ENCODE measurements at regions not wholly inside any gene's neighbourhood (a gene's known extent, or its start where the extent isn't known, plus 50 kb on each side); places are given as distances from the start of the nearest gene placed in this dataset.

DNA sequence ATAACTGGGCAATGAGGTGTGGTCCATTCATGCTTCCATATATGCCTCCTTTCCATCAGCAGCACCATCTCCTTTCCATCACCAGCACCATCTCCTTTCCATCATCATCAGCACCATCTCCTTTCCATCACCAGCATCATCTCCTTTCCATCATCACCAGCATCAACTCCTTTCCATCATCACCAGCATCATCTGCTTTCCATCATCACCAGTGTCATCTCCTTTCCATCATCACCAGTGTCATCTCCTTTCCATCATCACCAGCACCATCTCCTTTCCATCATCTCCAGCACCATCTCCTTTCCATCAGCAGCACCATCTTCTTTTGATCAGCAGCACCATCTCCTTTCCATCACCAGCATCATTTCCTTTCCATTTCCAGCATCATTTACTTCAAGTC lies 297.5 kb upstream of the SPHKAP start:
- Histone ChIP-seq H3K4me3 (replicated peaks in 1 of 3; ENCODE audit: insufficient read depth in 1 of 3, low read depth in 1 of 3, low read length in 3 of 3) (no peak overlapping the region), H2AFZ (ENCODE audit: low read depth, low read length) (no peak overlapping the region), H3K9me1 (replicated peaks; ENCODE audit: control insufficient read depth, extremely low read depth, insufficient read depth, low read length) (no peaks in the 10 kb centered on the region), H3K79me2 (ENCODE audit: control insufficient read depth, insufficient read depth, low read length) (no peaks in the 10 kb centered on the region), H3K27me3 (ENCODE audit: control insufficient read depth in 2 of 2, insufficient read depth in 2 of 2, low read length in 2 of 2) (no peaks in the 10 kb centered on the region), H4K20me1 (replicated peaks; ENCODE audit: control insufficient read depth, extremely low read depth, insufficient read depth, low read length) (no peaks in the 10 kb centered on the region), H3K27ac (ENCODE audit: insufficient read depth, low read depth, low read length) (no peak overlapping the region), H3K9me3 (replicated peaks; ENCODE audit: control insufficient read depth, insufficient read depth, low read length) (peaks cover 2% of the 10 kb centered on the region), H3K4me1 (ENCODE audit: control insufficient read depth, extremely low read depth, insufficient read depth, low read length) (no peaks in the 10 kb centered on the region), H3K9ac (replicated peaks; ENCODE audit: extremely low read depth, insufficient read depth, low read length) (no peak overlapping the region), H3K4me2 (ENCODE audit: insufficient read depth, low read length) (no peak overlapping the region), H3K36me3 (ENCODE audit: control insufficient read depth in 2 of 2, extremely low read depth in 1 of 2, insufficient read depth in 2 of 2, low read length in 2 of 2) (no peaks in the 10 kb centered on the region)
- no TSS peak for BruUV-seq (replicated peaks)
- FAIRE-seq (no peak), DNase-seq (ENCODE audit: low read depth, low spot score) (no peak)
- ChIA-PET POLR2A (no interaction called here), CTCF (no interaction called here)
- TF ChIP-seq GATA2 (IDR thresholded peaks at IDR 0.05; ENCODE audit: insufficient read depth, insufficient read length, low read depth, low read length) (no peak), FOS (IDR thresholded peaks at IDR 0.05; ENCODE audit: borderline replicate concordance, insufficient read depth, low read length) (no peak), EZH2 (IDR thresholded peaks at IDR 0.05; ENCODE audit: borderline replicate concordance, low read depth, low read length, severe bottlenecking) (no peak), JUN (IDR thresholded peaks at IDR 0.05; ENCODE audit: borderline replicate concordance, insufficient read depth, insufficient read length, low read depth) (no peak), POLR2AphosphoS5 (IDR thresholded peaks at IDR 0.05; ENCODE audit: insufficient read depth, low read depth, low read length) (no peak), POLR2A (IDR thresholded peaks at IDR 0.05; ENCODE audit: low read depth, low read length) (no peak), MYC (IDR thresholded peaks at IDR 0.05; ENCODE audit: low read depth, low read length) (no peak)
- TF ChIP-seq, protein P1, sequence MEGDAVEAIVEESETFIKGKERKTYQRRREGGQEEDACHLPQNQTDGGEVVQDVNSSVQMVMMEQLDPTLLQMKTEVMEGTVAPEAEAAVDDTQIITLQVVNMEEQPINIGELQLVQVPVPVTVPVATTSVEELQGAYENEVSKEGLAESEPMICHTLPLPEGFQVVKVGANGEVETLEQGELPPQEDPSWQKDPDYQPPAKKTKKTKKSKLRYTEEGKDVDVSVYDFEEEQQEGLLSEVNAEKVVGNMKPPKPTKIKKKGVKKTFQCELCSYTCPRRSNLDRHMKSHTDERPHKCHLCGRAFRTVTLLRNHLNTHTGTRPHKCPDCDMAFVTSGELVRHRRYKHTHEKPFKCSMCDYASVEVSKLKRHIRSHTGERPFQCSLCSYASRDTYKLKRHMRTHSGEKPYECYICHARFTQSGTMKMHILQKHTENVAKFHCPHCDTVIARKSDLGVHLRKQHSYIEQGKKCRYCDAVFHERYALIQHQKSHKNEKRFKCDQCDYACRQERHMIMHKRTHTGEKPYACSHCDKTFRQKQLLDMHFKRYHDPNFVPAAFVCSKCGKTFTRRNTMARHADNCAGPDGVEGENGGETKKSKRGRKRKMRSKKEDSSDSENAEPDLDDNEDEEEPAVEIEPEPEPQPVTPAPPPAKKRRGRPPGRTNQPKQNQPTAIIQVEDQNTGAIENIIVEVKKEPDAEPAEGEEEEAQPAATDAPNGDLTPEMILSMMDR (IDR thresholded peaks at IDR 0.05; ENCODE audit: extremely low read depth in 1 of 2, insufficient read depth in 1 of 2, low read depth in 1 of 2, low read length in 2 of 2) = no peak
- TF ChIP-seq, protein P2, sequence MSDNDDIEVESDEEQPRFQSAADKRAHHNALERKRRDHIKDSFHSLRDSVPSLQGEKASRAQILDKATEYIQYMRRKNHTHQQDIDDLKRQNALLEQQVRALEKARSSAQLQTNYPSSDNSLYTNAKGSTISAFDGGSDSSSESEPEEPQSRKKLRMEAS (IDR thresholded peaks at IDR 0.05; ENCODE audit: insufficient read depth, insufficient read length) = no peak
- intact Hi-C loops (cut with micrococcal nuclease) (no loop called here), dilution Hi-C loops (cut with MboI; ENCODE audit: extremely low pct_ligation_motif_present, low sequenced_read_pairs) (no loop called here)

Measured in endothelial cell of umbilical vein (primary cell).